ENCODE measurements at regions not wholly inside any gene's neighbourhood (a gene's known extent, or its start where the extent isn't known, plus 50 kb on each side); places are given as distances from the start of the nearest gene placed in this dataset.
"Not testable (repeated sequence)": the region's sequence is repeated elsewhere in the genome, so short reads cannot be mapped to it uniquely, and the experiment has no call there.

- no peak for DNase-seq (ENCODE audit: low spot score in 2 of 2)
- H3K27me3 ChIP-seq: no peaks in the 10 kb centered on the region
- H3K36me3 ChIP-seq: no peaks in the 10 kb centered on the region
- TF ChIP-seq CTCF (IDR thresholded peaks at IDR 0.05) (no peak), POLR2A (IDR thresholded peaks at IDR 0.05) (no peak), POLR2AphosphoS5 (IDR thresholded peaks at IDR 0.05) (no peak)
- H3K27ac ChIP-seq: no peak overlapping the region
- intact Hi-C loops (cut with DNase I; ENCODE audit: low total_unique reads): no loop called here
- no peaks in the 10 kb centered on the region for H3K9me3 ChIP-seq
- H3K4me3 ChIP-seq: no peak overlapping the region
- H3K4me1 ChIP-seq: no peaks in the 10 kb centered on the region
Observed at GRCh38 chr6:155818698-155819097, 363.1 kb upstream of the NOX3 start.

- Histone ChIP-seq H3K27me3 (no peaks in the 10 kb centered on the region), H3K4me1 (no peaks in the 10 kb centered on the region), H3K9me3 (no peaks in the 10 kb centered on the region), H3K36me3 (no peaks in the 10 kb centered on the region), H3K4me3 (no peak overlapping the region), H3K27ac (no peak overlapping the region)
- intact Hi-C loops (cut with DNase I; ENCODE audit: low total_unique reads): no loop called here
- TF ChIP-seq CTCF (IDR thresholded peaks at IDR 0.05) (no peak), POLR2A (IDR thresholded peaks at IDR 0.05) (no peak), POLR2AphosphoS5 (IDR thresholded peaks at IDR 0.05) (no peak)
- DNase-seq (ENCODE audit: low spot score in 2 of 2): no peak
Observed at GRCh38 chr6:155813548-155813947, 357.9 kb upstream of the NOX3 start.

- no peak for TF ChIP-seq POLR2AphosphoS5 (IDR thresholded peaks at IDR 0.05)
- no peak for TF ChIP-seq POLR2A (IDR thresholded peaks at IDR 0.05)
- TF ChIP-seq CTCF (IDR thresholded peaks at IDR 0.05): no peak
Observed at GRCh38 chr6:155807243-155807642, 351.6 kb upstream of the NOX3 start.

GRCh38 chr6:155801046-155801445 lies 345.4 kb upstream of the NOX3 start:
- Histone ChIP-seq H3K4me1 (no peaks in the 10 kb centered on the region), H3K27ac (no peak overlapping the region), H3K27me3 (no peaks in the 10 kb centered on the region), H3K9me3 (peaks cover 0 to 6% of the 10 kb centered on the region in 2 donors), H3K4me3 (no peak overlapping the region), H3K36me3 (no peaks in the 10 kb centered on the region)
- DNase-seq (ENCODE audit: low spot score in 2 of 2): no peak
- intact Hi-C loops (cut with DNase I; ENCODE audit: low total_unique reads): no loop called here
- TF ChIP-seq CTCF (IDR thresholded peaks at IDR 0.05): no peak
- TF ChIP-seq POLR2AphosphoS5 (IDR thresholded peaks at IDR 0.05): no peak
- TF ChIP-seq POLR2A (IDR thresholded peaks at IDR 0.05): no peak

More at GRCh38 chr6:155807243-155807642, 351.6 kb upstream of the NOX3 start:
- Histone ChIP-seq H3K27ac (no peak overlapping the region), H3K36me3 (no peaks in the 10 kb centered on the region), H3K9me3 (no peaks in the 10 kb centered on the region), H3K27me3 (no peaks in the 10 kb centered on the region), H3K4me3 (no peak overlapping the region), H3K4me1 (no peaks in the 10 kb centered on the region)
- DNase-seq (ENCODE audit: low spot score in 2 of 2): no peak
- intact Hi-C loops (cut with DNase I; ENCODE audit: low total_unique reads): no loop called here

- H3K27ac ChIP-seq; H3K27me3 ChIP-seq; H3K36me3 ChIP-seq; H3K9me3 ChIP-seq; H3K4me1 ChIP-seq; H3K4me3 ChIP-seq; intact Hi-C loops (cut with DNase I; ENCODE audit: low total_unique reads); DNase-seq (ENCODE audit: low spot score in 2 of 2): not testable (repeated sequence)
Observed at GRCh38 chr6:155798876-155799275, 343.2 kb upstream of the NOX3 start.

- no peaks in the 10 kb centered on the region for H3K4me1 ChIP-seq
- no peak for DNase-seq (ENCODE audit: low spot score in 2 of 2)
- intact Hi-C loops (cut with DNase I; ENCODE audit: low total_unique reads): no loop called here
- H3K4me3 ChIP-seq: no peak overlapping the region
- TF ChIP-seq POLR2A (IDR thresholded peaks at IDR 0.05) (no peak), POLR2AphosphoS5 (IDR thresholded peaks at IDR 0.05) (no peak), CTCF (IDR thresholded peaks at IDR 0.05) (no peak)
- no peaks in the 10 kb centered on the region for H3K36me3 ChIP-seq
- H3K9me3 ChIP-seq: no peaks in the 10 kb centered on the region
- no peaks in the 10 kb centered on the region for H3K27me3 ChIP-seq
- H3K27ac ChIP-seq: no peak overlapping the region
Observed at GRCh38 chr6:155795173-155795796, 339.6 kb upstream of the NOX3 start.

Data from breast epithelium (tissue), 4 donors.